HG03571 (cell line): ENCODE measurements at regions not wholly inside any gene's neighbourhood (a gene's known extent, or its start where the extent isn't known, plus 50 kb on each side); places are given as distances from the start of the nearest gene placed in this dataset.

Experiments used
- ATAC-seq: cut with Tn5 transposase; IDR thresholded peaks from one replicate; pipeline ENCODE4 v1.9.1; 2021; ENCODE audit not compliant: unreplicated experiment

GRCh38 chr15:70180186-70180875 is 82.6 kb upstream of the TLE3 start:
- no peak for ATAC-seq

GRCh38 chr15:70179309-70179892 is 81.7 kb upstream of the TLE3 start:
- ATAC-seq = no peak

DNA sequence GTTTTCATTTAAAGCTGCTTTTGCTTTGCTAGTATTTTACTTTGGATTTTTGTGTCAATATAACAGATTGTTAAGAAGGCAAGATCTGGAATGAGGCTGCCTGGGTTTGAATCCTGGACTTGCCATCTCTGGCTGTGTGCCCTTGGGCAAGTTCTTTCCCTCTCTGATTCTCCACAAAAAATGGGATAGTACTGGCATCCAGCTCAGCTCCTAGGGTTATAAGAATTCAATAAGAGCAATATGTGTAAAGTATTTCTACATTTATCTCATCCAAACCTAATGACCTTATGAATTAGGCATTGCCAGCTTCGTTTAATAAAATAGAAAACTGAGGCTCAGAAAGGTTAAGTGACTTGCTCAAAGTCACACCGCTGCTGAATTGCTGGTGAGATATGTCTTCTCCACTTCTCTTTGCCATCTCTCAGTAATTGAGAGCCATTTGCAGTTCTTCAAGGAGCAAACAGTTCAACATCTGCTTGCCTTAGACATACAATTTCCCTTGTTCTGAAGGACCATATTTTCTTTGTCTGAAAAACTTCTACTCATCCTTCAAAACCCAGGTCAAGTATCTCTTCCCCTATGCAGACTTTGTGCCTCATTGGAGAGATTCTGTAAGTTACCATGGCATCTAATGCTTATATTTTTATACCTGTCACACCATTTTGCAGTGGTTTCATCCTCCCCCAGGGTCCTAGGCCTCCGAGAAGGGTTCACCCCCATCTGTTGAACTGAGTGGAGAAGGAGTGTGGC is 80.8 kb upstream of the TLE3 start:
- no peak for ATAC-seq

DNA sequence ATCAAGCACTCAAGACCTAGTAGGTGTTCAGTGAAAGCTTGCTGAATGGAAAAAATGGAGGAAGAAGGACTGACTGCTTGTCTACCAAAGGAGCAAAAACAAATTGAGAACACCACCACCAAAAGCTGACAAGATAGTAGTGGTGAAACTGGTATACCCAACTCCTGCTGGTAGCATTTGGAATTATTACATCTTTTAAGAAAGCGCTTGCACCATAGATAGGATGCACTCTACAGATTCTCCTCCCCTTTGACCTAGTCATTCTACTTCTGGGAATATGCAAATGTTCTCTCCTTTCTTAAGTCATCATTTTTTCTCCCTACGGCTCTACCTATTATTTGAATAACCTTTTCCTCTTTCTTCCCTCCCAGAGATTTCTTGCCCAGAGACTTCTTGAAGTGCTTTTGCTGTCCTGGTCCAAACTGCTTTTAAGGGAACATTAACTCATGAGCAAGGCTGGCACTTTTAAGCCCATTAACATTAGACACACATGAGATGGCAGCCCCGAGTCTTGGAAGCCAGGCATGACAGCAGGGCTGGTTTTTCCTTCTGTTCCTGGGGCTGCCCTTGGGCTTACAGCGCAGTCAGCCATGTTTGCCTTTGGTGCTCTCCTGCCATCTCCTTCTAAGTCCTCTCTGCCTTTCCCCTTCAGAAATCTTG is 75.0 kb upstream of the TLE3 start:
- ATAC-seq = no peak

DNA sequence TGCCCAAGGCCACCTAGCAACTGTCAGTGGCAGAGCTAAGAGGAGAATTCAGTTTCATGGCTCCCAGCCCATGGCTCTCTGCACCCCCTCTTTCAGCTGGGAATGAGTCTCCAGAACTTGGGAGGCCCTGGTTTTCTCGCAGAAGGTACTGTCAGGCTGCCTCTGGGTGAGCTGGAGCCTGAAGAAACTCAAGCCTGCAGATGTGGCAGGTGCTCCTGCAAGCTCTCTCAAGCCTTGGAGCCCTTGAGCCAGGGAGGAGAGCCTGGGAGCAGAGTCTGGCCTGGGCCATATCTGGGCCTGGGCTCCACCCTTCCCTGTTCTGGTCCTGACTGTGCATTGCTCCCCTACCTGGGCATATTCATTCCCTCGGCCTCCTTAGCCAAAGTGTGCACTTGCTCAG is 74.4 kb upstream of the TLE3 start:
- ATAC-seq = no peak

DNA sequence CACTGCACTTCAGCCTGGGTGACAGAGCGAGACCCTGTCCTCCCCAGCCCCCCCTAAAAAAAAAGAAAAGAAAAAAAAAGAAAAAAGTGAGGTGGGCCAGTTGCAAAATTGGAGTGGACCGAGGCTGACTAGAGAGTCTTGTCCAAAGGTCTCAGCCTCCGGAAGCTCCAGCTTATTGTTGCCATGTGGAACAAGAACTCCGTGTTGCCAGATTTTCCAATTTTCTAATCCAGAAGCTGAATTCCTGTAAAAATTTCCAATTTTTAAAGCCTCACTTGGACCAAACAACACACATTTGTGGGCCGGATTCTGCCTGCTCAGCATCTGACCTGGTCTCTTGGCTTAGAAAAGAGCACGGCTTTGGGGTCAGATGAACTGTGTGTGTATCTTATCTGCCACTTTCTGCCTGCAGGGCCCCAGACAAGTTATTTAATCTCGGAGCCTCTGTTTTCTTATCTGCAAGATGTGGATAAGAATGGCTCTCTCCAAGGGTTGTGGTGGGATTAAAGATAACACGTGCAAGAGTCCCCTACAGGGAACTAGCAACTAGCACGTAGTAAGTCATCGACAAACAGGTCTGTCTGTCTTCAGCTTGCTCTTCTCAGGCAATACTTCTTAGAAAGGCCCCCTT is 73.7 kb upstream of the TLE3 start:
- no peak for ATAC-seq

GRCh38 chr15:70170096-70170699 is 72.5 kb upstream of the TLE3 start:
- no peak for ATAC-seq

DNA sequence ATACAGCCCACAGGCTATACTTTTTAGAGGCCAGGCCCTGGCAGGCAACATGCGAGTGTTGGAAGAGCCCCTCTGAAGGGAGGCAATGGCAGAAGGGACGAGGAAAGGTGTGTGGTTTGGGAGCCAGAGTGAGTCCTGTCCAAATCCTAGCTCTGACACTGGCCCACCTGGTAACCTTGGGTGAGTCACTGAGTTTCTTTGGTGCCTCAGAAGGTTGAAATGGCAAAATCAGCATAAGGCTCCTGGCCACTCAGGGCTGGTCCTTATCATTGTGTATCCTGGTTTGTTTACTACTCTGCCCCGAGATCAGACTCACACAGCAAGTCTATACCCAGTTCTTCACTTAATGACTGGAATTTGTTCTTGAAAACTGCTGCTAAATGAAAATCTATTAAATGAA is 71.4 kb upstream of the TLE3 start:
- ATAC-seq = no peak

GRCh38 chr15:70167155-70167554 is 69.4 kb upstream of the TLE3 start:
- no peak for ATAC-seq

DNA sequence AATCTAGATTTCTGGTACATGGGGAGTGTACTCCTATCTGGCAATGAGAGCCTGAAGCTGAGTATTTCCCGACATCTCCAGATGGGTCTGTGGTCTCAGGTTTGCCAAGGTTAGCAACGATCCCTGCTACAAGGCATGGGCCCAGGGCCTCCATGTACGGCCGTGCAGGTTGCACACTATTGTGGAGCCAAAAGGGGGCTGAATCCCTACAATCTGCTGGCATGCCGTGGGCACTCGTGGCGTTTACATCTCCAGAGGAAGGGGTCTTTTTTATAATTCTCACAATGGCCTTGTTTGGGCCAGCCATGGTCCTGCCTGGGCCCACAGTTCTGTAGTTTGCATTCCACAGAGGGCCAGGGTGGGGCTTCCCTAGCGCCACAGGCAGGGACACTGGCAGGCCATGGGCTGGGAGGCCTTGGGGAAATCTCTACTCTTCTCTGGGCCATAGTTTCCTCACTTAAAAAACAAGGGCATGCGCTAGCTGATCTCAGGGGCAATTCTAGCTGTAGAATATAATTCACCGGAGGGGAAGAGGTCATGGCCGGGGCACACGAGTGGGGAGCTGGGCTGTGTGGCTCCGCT is 68.9 kb upstream of the TLE3 start:
- ATAC-seq = no peak

GRCh38 chr15:70165716-70166284 is 68.1 kb upstream of the TLE3 start:
- no peak for ATAC-seq

- no peak for ATAC-seq
Measured at GRCh38 chr15:70164910-70165715, 67.4 kb upstream of the TLE3 start.

GRCh38 chr15:70164156-70164900 is 66.6 kb upstream of the TLE3 start:
- no peak for ATAC-seq

GRCh38 chr15:70160803-70161565 is 63.3 kb upstream of the TLE3 start:
- ATAC-seq = no peak

DNA sequence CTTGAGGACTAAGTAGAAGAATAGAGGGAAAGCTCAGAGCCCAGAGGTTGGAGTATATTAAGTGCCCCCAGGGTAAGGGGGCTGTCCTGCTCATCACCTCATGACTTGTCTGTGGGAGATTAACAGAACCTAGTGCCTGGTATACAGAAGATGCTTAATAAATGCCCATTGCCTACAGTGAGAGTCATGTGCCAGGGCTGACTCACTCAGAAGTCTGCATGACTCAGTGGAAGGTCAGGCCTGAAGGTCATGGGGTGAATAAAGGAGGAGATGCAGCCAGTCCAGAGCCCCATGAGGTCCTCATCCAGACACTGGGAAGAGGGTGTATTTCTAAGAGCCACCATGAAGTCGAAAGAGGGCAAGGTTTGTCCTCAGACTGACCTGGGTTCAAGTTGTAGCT is 62.5 kb upstream of the TLE3 start:
- ATAC-seq = no peak

DNA sequence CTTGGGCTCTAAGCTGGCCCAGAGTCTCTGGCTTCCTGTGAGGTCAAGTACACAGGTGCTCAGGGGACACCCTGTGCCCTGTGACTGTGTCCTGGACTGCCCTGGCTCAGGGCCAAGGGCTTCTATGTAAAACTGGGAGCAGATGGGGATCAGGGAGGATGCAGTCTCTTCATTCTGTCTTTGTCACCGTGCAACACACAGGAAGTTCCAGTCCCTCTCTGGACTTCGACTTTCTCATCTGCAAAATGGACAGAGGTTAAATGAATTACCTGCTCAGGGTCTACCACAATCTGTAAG is 61.9 kb upstream of the TLE3 start:
- ATAC-seq = no peak

GRCh38 chr15:70159001-70159712 is 61.4 kb upstream of the TLE3 start:
- ATAC-seq = no peak
